ENCODE measurements at regions not wholly inside any gene's neighbourhood (a gene's known extent, or its start where the extent isn't known, plus 50 kb on each side); places are given as distances from the start of the nearest gene placed in this dataset.

DNA sequence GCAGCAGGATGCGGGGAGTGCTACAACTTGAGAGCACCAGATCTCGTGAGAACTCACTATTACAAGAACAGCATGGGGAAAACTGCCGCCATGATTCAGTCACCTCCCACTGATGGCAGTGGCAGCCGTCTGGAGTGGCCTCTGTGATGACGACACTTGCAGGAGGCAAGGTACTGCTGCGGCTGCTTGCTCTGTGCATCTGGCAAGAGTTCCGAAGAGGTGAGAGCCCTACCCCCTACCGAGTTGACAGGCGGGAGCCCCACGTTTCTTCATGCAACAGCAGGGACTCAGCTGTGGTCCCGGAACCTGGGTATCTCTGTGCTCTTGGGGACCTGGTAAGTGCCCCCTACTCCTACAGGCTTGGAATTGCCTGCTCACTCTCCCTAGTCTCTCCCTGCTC lies 1672.7 kb upstream of the TMEFF2 start:
- Histone ChIP-seq H3K9ac (ENCODE audit: low read length) (no peak overlapping the region), H3K4me1 (ENCODE audit: low read length) (no peaks in the 10 kb centered on the region), H4K20me1 (ENCODE audit: insufficient read depth, low read length) (no peaks in the 10 kb centered on the region), H3K36me3 (replicated peaks; ENCODE audit: insufficient read depth, low read length) (no peaks in the 10 kb centered on the region), H3K27ac (ENCODE audit: low read length) (no peak overlapping the region), H3K9me2 (replicated peaks; ENCODE audit: insufficient read depth, low read length) (no peaks in the 10 kb centered on the region), H3K4me3 (ENCODE audit: low read length) (no peak overlapping the region), H3F3A (ENCODE audit: insufficient read depth, low read length) (no peaks in the 10 kb centered on the region), H3K4me2 (ENCODE audit: low read depth, low read length) (no peak overlapping the region), H3K9me3 (replicated peaks; ENCODE audit: insufficient read depth, low read length) (no peaks in the 10 kb centered on the region), H3K79me2 (ENCODE audit: low read length) (no peaks in the 10 kb centered on the region), H3K27me3 (replicated peaks; ENCODE audit: insufficient read depth, low read length) (no peaks in the 10 kb centered on the region), H2AFZ (ENCODE audit: low read length) (no peak overlapping the region)
- no peak for DNase-seq
- TF ChIP-seq, protein P1, sequence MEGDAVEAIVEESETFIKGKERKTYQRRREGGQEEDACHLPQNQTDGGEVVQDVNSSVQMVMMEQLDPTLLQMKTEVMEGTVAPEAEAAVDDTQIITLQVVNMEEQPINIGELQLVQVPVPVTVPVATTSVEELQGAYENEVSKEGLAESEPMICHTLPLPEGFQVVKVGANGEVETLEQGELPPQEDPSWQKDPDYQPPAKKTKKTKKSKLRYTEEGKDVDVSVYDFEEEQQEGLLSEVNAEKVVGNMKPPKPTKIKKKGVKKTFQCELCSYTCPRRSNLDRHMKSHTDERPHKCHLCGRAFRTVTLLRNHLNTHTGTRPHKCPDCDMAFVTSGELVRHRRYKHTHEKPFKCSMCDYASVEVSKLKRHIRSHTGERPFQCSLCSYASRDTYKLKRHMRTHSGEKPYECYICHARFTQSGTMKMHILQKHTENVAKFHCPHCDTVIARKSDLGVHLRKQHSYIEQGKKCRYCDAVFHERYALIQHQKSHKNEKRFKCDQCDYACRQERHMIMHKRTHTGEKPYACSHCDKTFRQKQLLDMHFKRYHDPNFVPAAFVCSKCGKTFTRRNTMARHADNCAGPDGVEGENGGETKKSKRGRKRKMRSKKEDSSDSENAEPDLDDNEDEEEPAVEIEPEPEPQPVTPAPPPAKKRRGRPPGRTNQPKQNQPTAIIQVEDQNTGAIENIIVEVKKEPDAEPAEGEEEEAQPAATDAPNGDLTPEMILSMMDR (IDR thresholded peaks at IDR 0.05; ENCODE audit: low read length): no peak
- TF ChIP-seq EZH2 (optimal IDR thresholded peaks at IDR 0.05; ENCODE audit: low read depth, low read length): no peak
- no peak for TF ChIP-seq EZH2phosphoT487 (IDR thresholded peaks at IDR 0.05; ENCODE audit: low read length)

DNA sequence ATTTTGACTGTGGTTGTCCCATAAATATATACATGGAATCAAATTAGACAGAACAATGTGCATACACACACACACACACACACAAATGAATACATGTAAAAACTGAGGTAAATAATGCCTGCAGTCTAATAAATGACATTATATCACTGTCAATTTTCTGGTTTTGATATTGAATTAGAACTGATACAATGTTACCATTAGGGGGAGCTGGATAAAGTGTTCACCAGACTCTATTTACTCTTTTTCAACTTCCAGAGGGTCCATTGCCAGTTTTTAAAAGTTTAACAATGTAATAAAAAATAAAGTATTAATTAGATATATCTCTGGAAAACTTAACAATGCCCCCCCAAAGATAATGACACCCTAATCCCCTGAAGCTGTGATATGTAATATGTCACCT lies 1666.8 kb upstream of the TMEFF2 start:
- no peaks in the 10 kb centered on the region for H4K20me1 ChIP-seq (ENCODE audit: insufficient read depth, low read length)
- H3K27me3 ChIP-seq (replicated peaks; ENCODE audit: insufficient read depth, low read length): no peaks in the 10 kb centered on the region
- no peaks in the 10 kb centered on the region for H3K4me1 ChIP-seq (ENCODE audit: low read length)
- no peaks in the 10 kb centered on the region for H3F3A ChIP-seq (ENCODE audit: insufficient read depth, low read length)
- H2AFZ ChIP-seq (ENCODE audit: low read length): no peak overlapping the region
- TF ChIP-seq EZH2phosphoT487 (IDR thresholded peaks at IDR 0.05; ENCODE audit: low read length): no peak
- TF ChIP-seq, protein P1 (IDR thresholded peaks at IDR 0.05; ENCODE audit: low read length): no peak
- TF ChIP-seq EZH2 (optimal IDR thresholded peaks at IDR 0.05; ENCODE audit: low read depth, low read length): no peak
- no peak overlapping the region for H3K4me2 ChIP-seq (ENCODE audit: low read depth, low read length)
- no peak for DNase-seq
- H3K4me3 ChIP-seq (ENCODE audit: low read length): no peak overlapping the region
- H3K9me3 ChIP-seq (replicated peaks; ENCODE audit: insufficient read depth, low read length): no peaks in the 10 kb centered on the region
- H3K79me2 ChIP-seq (ENCODE audit: low read length): no peaks in the 10 kb centered on the region
- no peak overlapping the region for H3K9ac ChIP-seq (ENCODE audit: low read length)
- no peaks in the 10 kb centered on the region for H3K36me3 ChIP-seq (replicated peaks; ENCODE audit: insufficient read depth, low read length)
- no peak overlapping the region for H3K27ac ChIP-seq (ENCODE audit: low read length)
- no peaks in the 10 kb centered on the region for H3K9me2 ChIP-seq (replicated peaks; ENCODE audit: insufficient read depth, low read length)

DNA sequence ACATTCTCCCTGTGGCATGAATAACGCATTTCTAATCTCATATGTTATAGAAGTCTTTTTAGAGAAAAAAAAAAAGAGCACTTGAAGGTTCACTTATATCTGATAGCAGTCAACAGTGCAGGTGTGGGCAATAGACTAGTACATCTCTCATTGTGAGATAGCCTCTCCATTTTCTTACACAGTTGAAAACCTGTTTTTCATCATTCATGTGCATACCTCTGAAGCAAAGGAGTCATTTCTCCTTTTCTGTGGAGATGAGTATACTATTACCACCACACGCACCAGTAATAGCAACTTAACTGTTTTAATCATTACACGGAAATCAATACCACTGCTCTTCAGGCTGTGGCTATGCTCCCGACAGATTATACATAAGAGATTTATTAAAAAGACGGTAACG lies 1653.3 kb upstream of the TMEFF2 start:
- no peak overlapping the region for H2AFZ ChIP-seq (ENCODE audit: low read length)
- no peak for TF ChIP-seq EZH2phosphoT487 (IDR thresholded peaks at IDR 0.05; ENCODE audit: low read length)
- TF ChIP-seq EZH2 (optimal IDR thresholded peaks at IDR 0.05; ENCODE audit: low read depth, low read length): no peak
- TF ChIP-seq, protein P1 (IDR thresholded peaks at IDR 0.05; ENCODE audit: low read length): no peak
- no peak overlapping the region for H3K4me3 ChIP-seq (ENCODE audit: low read length)
- no peak overlapping the region for H3K4me2 ChIP-seq (ENCODE audit: low read depth, low read length)
- no peaks in the 10 kb centered on the region for H3K27me3 ChIP-seq (replicated peaks; ENCODE audit: insufficient read depth, low read length)
- no peaks in the 10 kb centered on the region for H3K4me1 ChIP-seq (ENCODE audit: low read length)
- no peaks in the 10 kb centered on the region for H4K20me1 ChIP-seq (ENCODE audit: insufficient read depth, low read length)
- H3K9me2 ChIP-seq (replicated peaks; ENCODE audit: insufficient read depth, low read length): no peaks in the 10 kb centered on the region
- H3K79me2 ChIP-seq (ENCODE audit: low read length): no peaks in the 10 kb centered on the region
- H3F3A ChIP-seq (ENCODE audit: insufficient read depth, low read length): no peaks in the 10 kb centered on the region
- DNase-seq: no peak
- no peak overlapping the region for H3K9ac ChIP-seq (ENCODE audit: low read length)
- H3K9me3 ChIP-seq (replicated peaks; ENCODE audit: insufficient read depth, low read length): no peaks in the 10 kb centered on the region
- H3K36me3 ChIP-seq (replicated peaks; ENCODE audit: insufficient read depth, low read length): no peaks in the 10 kb centered on the region
- H3K27ac ChIP-seq (ENCODE audit: low read length): no peak overlapping the region
